ENCODE measurements at regions not wholly inside any gene's neighbourhood (a gene's known extent, or its start where the extent isn't known, plus 50 kb on each side); places are given as distances from the start of the nearest gene placed in this dataset.

DNA sequence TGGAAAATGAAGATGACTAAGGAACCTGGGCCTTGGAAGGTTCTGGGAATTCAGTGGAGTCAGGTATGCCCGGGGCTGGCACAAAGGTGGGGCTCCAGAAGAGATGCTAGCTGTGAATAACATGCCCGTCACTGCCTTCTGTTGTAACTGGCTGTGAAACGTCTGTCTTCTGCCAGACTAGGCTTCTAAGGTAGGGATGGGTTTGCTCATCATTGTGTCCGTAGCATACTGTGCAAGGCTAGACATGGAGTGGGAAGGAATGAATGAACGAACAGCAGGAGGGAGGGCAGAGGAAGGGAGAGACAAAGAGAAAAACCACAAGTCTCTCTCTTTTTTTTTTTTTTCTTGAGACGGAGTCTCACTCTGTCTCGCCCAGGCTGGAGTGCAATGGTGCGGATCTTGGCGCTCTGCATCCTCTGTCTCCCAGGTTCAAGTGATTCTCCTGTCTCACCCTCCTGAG is 327.4 kb downstream of the MN1 start:
- TF ChIP-seq CTCF (conservative IDR thresholded peaks at IDR 0.05; ENCODE audit: low read length), result no peak
- no peak overlapping the region for H3K4me3 ChIP-seq (ENCODE audit: low read length)
- DNase-seq (ENCODE audit: low read depth), result no peak

GRCh38 chr22:27474711-27475547 is 326.6 kb downstream of the MN1 start:
- no peak for TF ChIP-seq CTCF (conservative IDR thresholded peaks at IDR 0.05; ENCODE audit: low read length)
- no peak overlapping the region for H3K4me3 ChIP-seq (ENCODE audit: low read length)
- DNase-seq (ENCODE audit: low read depth), result peak; percentile 93

DNA sequence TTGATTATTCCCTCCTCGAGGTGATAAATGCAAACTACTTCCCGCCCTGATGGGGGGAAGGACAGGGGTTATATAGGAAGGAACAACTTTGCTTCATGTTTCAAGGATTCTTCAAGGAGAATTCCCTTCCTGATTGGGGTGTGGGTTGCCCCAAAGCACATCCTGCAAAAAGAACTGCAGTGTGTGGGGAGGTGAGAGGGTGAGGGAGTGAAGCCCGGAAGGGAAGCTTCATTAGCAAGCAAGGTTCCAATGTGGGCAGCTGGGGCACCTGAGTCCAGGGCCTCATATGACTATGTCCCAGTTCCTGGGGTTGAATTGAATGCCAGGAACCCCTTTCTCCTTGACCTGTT is 326.0 kb downstream of the MN1 start:
- no peak for TF ChIP-seq CTCF (conservative IDR thresholded peaks at IDR 0.05; ENCODE audit: low read length)

DNA sequence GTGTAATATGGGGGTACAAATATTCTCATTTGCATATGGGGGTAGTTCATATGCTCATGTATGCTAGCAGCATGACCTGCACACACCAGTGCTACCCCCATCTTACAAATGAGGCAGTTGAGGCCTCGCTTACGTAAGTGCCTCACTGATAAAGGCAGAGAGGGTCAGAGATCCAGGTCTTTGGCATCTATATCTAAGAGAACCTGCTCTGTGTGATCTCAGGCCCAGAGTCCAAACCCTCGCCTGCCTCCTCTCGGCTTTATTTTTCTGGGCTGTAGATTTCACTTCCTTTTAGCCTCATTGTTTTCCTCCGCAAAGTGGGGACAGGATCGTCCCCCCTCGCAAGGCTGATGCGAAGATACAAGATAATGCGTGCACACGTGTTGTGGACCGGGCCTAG is 325.2 kb downstream of the MN1 start:
- DNase-seq (ENCODE audit: low read depth), result no peak
- H3K4me3 ChIP-seq (ENCODE audit: low read length), result no peak overlapping the region
- TF ChIP-seq CTCF (conservative IDR thresholded peaks at IDR 0.05; ENCODE audit: low read length), result no peak

More for the DNA sequence above, 326.0 kb downstream of the MN1 start:
- H3K4me3 ChIP-seq (ENCODE audit: low read length), result no peak overlapping the region
- DNase-seq (ENCODE audit: low read depth), result no peak

- H3K4me3 ChIP-seq (ENCODE audit: low read length), result no peak overlapping the region
- DNase-seq (ENCODE audit: low read depth), result peak; percentile 67
- TF ChIP-seq CTCF (conservative IDR thresholded peaks at IDR 0.05; ENCODE audit: low read length), result no peak
Observed at GRCh38 chr22:27476729-27477128, 324.8 kb downstream of the MN1 start.

- H3K4me3 ChIP-seq (ENCODE audit: low read length), result no peak overlapping the region
- TF ChIP-seq CTCF (conservative IDR thresholded peaks at IDR 0.05; ENCODE audit: low read length), result no peak
Observed at GRCh38 chr22:27477171-27477570, 324.4 kb downstream of the MN1 start.

DNA sequence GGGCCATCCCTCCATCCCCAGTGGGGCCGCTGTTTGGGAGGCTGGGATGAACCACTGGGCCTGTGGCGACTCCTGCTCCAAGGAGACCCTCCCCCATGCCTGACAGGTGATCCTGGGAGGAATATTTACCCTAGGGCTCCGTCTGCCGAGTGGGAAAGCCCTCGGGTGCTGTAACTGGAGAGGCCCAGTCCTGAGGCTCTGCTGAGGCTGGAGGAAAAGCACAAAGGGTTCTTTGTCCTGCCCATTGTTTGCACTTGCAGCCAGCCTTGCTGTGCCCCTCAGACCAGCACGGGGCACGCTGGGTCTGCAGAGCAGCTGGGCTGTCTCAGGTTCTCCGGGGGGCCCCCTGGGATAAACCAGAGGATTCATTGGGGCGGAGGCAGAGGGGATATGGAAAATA is 321.1 kb downstream of the MN1 start:
- DNase-seq (ENCODE audit: low read depth), result no peak

More at GRCh38 chr22:27477171-27477570, 324.4 kb downstream of the MN1 start:
- no peak for DNase-seq (ENCODE audit: low read depth)

More for the DNA sequence above, 321.1 kb downstream of the MN1 start:
- no peak overlapping the region for H3K4me3 ChIP-seq (ENCODE audit: low read length)
- no peak for TF ChIP-seq CTCF (conservative IDR thresholded peaks at IDR 0.05; ENCODE audit: low read length)

Measured in AG10803 (cell line).